ENCODE measurements at regions not wholly inside any gene's neighbourhood (a gene's known extent, or its start where the extent isn't known, plus 50 kb on each side); places are given as distances from the start of the nearest gene placed in this dataset.

GRCh38 chr9:12204512-12204911 lies 488.7 kb upstream of the TYRP1 start:
- Histone ChIP-seq H3K4me3 (no peak overlapping the region), H3K9me3 (no peaks in the 10 kb centered on the region), H3K27ac (no peak overlapping the region), H3K27me3 (no peaks in the 10 kb centered on the region), H3K36me3 (no peaks in the 10 kb centered on the region), H3K4me1 (no peaks in the 10 kb centered on the region)
- ATAC-seq (no peak), DNase-seq (no peak)
- TF ChIP-seq, protein P1, sequence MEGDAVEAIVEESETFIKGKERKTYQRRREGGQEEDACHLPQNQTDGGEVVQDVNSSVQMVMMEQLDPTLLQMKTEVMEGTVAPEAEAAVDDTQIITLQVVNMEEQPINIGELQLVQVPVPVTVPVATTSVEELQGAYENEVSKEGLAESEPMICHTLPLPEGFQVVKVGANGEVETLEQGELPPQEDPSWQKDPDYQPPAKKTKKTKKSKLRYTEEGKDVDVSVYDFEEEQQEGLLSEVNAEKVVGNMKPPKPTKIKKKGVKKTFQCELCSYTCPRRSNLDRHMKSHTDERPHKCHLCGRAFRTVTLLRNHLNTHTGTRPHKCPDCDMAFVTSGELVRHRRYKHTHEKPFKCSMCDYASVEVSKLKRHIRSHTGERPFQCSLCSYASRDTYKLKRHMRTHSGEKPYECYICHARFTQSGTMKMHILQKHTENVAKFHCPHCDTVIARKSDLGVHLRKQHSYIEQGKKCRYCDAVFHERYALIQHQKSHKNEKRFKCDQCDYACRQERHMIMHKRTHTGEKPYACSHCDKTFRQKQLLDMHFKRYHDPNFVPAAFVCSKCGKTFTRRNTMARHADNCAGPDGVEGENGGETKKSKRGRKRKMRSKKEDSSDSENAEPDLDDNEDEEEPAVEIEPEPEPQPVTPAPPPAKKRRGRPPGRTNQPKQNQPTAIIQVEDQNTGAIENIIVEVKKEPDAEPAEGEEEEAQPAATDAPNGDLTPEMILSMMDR (IDR thresholded peaks at IDR 0.05): no peak
- intact Hi-C loops (cut with DNase I): no loop called here

DNA sequence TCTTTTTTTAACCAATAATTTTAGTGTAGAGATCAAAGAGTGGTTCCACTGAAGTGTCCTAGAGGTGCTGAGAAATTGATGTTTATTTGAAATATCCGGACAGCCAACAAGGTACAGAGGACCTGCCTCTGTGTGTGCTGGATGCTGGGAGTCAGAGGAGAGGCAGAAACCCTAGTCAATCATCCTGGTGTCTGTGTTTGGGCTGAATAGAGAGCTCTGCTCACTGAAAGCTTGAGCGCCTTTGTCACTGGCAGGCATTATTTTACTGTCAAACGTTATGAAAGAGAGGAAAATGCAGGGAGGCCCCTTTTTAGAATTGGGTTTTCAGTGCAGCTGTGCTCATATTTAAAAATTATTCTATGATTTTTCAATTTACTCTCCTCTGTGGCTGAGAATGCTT lies 480.3 kb upstream of the TYRP1 start:
- TF ChIP-seq, protein P1 (IDR thresholded peaks at IDR 0.05): no peak
- Histone ChIP-seq H3K9me3 (peaks cover 0 to 2% of the 10 kb centered on the region in 2 donors), H3K27me3 (no peaks in the 10 kb centered on the region), H3K4me3 (no peak overlapping the region), H3K36me3 (no peaks in the 10 kb centered on the region), H3K27ac (no peak overlapping the region), H3K4me1 (no peaks in the 10 kb centered on the region)
- ATAC-seq (no peak), DNase-seq (no peak)
- intact Hi-C loops (cut with DNase I): no loop called here

- Histone ChIP-seq H3K36me3 (no peaks in the 10 kb centered on the region), H3K4me1 (no peaks in the 10 kb centered on the region)
- no peak for DNase-seq
These were observed 471.7 kb upstream of the TYRP1 start for GRCh38 chr9:12221470-12221869.

DNA sequence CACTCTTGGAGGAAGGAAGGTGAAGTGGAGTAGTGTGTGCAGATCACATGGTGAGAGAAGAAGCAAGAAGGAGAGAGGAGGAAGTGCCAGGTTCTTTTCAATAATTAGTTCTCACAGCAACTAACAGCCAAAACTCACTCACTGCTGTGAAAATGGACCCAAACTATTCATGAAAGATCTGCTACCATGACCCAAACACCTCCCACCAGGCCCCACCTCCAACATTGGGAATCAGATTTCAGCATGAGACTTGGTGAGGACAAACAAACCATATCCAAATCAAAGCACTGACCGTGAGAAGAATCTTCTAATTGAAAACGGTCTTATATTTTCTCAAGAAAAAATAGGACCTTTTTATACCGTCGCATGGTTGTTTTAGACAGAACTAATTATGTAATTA lies 468.7 kb upstream of the TYRP1 start:
- Histone ChIP-seq H3K9me3 (no peaks in the 10 kb centered on the region), H3K4me1 (no peaks in the 10 kb centered on the region), H3K27me3 (no peaks in the 10 kb centered on the region), H3K4me3 (no peak overlapping the region), H3K27ac (no peak overlapping the region), H3K36me3 (no peaks in the 10 kb centered on the region)
- intact Hi-C loops (cut with DNase I): no loop called here
- TF ChIP-seq, protein P1 (IDR thresholded peaks at IDR 0.05): no peak
- no peak for ATAC-seq
- no peak for DNase-seq

More at GRCh38 chr9:12221470-12221869, 471.7 kb upstream of the TYRP1 start:
- TF ChIP-seq, protein P1 (IDR thresholded peaks at IDR 0.05): no peak
- no peak overlapping the region for H3K27ac ChIP-seq
- H3K4me3 ChIP-seq: no peak overlapping the region
- intact Hi-C loops (cut with DNase I): no loop called here
- H3K27me3 ChIP-seq: no peaks in the 10 kb centered on the region
- no peaks in the 10 kb centered on the region for H3K9me3 ChIP-seq
- no peak for ATAC-seq

DNA sequence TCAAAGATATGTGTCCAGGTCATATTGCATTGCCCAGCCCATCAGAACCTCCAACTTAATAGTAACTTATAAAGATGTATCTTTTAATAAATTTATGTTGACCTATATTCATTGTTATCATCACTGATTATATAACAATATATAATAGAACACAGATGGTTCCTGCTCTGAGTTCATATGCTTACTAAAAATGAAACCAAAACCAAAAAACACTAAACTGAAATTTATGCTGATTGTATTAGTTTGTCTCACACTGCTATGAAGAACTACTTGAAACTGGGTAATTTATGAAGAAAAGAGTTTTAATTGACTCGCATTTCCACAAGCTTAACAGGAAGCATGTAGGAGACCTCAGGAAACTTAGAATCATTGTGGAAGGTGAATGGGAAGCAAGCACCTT lies 462.5 kb upstream of the TYRP1 start:
- Histone ChIP-seq H3K4me3 (no peak overlapping the region), H3K4me1 (no peaks in the 10 kb centered on the region), H3K36me3 (no peaks in the 10 kb centered on the region), H3K9me3 (peaks cover 0 to 11% of the 10 kb centered on the region in 2 donors), H3K27ac (no peak overlapping the region), H3K27me3 (no peaks in the 10 kb centered on the region)
- intact Hi-C loops (cut with DNase I): no loop called here
- TF ChIP-seq, protein P1 (IDR thresholded peaks at IDR 0.05): no peak
- ATAC-seq (no peak), DNase-seq (no peak)

All from left lung (tissue), 4 donors.